Activated T-cell treated with anti-CD3 and anti-CD28 coated beads for 48 hours (primary cell): ENCODE measurements at regions not wholly inside any gene's neighbourhood (a gene's known extent, or its start where the extent isn't known, plus 50 kb on each side); places are given as distances from the start of the nearest gene placed in this dataset.

Experiments
- DNase-seq: peaks from one replicate; pipeline ENCODE4 v3.0.0-alpha.2; 2020; ENCODE audit warnings: low read depth

DNA sequence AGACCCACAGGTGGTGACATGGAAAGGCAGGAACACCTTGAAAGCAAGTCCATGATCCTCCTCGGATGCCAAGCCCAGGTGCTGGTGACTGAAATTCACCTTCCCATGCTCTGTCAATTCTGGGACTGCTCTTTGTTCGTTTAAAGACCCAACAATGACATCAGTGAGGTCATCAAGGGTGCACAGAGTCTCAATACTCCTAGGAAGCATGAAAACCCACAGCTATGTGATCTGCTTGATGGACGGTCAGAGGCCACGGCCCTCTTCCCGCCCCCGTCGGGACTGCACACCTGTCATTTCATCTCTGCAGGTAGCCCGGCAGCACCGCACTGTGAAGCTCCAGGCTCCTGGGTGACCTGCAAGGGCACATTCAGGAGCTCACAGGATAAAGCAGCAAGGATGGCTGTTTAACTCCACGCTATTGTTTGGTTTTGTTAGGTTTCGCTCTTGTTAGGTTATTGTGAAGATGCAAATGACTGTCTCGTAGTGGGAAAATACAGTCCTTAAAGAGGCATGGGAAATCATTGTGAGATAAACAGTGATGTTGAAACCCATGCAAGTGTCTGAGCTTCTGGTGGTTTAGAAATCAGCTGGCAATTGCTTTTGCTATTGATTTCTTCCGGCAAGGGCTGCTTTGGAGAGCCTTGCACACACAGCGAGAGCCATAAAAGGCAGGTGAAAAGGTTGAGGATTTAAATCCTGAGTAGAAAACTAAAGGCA lies 124.8 kb upstream of the AJAP1 start:
- DNase-seq = no peak

DNA sequence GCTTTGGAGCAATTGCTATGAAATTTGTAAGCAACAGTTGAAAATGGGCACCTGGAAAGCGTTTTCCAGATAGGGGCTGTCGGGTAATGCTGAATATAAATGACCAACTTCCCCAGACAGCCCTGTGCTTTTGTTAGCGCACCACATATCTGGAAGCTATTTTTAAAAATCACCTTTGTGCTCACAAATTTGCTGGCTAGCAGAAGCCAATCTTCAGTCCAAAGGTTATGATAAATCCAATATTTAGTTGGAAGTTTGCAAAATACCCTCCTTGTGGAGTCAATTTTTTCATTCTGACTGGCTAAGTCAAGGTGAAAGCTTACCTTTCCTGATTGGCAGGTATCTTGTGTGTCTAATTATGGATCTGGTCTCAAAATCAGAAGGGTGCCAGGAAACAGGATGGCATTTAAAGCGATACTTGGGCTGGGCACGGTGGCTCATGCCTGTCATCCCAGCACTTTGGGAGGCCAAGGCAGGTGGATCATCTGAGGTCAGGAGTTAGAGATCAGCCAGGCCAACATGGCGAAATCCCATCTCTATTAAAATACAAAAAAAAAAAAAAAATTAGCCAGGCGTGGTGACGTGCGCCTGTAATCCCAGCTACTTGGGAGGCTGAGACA lies 124.1 kb upstream of the AJAP1 start:
- no peak for DNase-seq

- DNase-seq = no peak
These were observed 122.6 kb upstream of the AJAP1 start for GRCh38 chr1:4531842-4532241.

DNA sequence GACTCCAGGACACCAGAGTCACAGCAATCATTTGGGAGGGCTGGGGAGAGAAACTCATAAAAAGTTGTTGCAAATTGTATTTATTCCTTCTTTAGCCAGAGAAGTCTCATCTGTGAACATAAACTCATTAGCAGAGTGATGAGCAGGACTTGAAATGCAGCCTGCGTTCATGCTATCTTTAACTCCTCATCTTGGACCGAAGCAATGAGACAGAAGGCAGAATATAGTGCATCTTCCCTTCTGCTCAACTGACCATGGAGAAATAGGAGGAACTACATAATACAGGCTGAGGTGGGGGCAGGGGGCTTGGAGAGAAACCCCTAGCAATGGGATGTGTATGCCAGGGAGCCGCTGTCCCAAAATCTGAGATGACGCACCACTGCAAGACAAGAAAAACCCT lies 121.8 kb upstream of the AJAP1 start:
- no peak for DNase-seq

DNA sequence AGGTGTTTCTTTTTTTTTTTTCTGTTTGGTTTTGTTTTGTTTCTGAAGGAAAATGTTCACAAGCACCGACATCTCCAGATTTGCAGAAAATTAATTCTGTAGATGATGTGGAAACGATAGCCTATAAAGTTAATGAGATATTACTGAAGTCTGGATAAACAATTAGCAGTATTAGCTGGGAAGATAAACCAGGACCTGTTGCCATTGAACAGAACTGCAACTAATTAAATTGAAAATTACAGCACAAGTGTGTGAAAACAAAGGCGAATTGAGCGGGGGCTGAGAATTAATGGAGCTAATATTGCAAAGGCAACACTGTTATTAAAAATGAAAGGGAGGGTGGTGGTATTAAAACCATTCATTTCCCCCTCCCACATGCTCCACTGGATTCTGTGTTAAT lies 107.5 kb upstream of the AJAP1 start:
- DNase-seq = no peak

GRCh38 chr1:4549930-4550329 lies 104.5 kb upstream of the AJAP1 start:
- DNase-seq = no peak

- DNase-seq = no peak
These were observed 103.5 kb upstream of the AJAP1 start for GRCh38 chr1:4550941-4551340.

GRCh38 chr1:4551706-4552105 lies 102.7 kb upstream of the AJAP1 start:
- DNase-seq = no peak

DNA sequence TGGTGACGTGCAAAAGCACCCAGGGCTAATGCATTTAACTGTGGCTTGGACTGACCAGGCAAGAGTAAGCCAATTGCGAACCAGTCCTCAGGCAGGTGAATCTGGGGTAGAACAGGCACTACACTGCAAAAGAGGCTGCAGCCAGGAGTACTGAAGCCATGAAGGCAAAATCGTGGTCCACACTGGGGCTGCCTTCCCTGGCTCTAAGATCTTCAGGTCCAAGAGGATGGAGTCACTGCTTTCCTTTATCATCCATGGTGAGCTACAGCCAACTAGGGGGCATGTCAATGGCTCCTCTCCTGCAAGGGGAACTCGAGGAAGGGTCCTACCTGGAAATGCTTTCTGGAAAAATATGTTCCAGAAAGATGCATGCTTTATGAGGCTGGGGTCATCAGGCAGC lies 100.6 kb upstream of the AJAP1 start:
- DNase-seq = no peak

DNA sequence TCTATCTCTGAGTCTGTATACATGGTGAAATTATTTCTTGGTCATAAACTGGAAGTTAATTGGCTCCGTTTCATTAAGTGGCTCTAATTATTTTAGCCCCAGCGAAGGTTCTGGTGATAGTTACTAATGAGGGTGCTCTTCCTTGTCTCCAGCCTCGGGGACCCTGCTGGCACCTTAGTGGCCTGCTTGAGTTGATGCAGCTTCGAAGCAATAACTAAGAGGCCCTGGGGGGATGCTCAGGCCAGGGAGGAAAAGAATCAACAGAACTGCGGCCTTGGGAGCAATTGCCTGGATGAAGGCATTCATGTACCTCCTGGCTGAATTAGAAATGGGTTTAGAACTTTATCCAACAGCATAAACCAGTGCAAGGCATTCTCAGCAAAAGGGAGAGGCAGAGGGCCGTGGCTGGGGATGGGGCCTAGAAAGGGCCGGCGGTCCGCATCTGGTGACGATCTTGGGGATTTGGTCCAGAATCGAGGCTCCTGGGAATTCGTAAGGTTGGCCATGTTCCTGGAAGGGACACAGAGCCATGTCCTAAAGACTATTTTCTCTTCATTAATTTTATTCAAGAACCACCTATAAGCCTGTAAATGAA lies 100.0 kb upstream of the AJAP1 start:
- no peak for DNase-seq

- no peak for DNase-seq
These were observed 96.5 kb upstream of the AJAP1 start for GRCh38 chr1:4557949-4558348.

GRCh38 chr1:4561205-4561604 lies 93.2 kb upstream of the AJAP1 start:
- DNase-seq = no peak

DNA sequence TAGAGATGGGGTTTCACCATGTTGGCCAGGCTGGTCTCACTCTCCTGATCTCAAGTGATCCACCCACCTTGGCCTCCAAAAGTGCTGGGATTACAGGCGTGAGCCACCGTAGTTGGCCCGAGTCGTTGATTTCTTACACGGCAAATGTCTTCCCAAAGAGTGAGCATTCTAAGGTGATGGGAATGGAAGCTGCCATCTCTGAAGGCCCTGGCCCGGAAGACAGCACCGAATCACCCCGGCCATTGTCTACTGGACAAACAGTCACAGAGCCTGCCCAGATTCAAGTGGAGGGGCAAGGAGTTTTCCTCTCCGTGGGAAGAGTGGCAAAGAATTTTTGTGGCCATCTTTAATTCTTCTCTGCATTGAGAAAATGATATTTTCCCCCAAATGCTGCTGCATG lies 92.1 kb upstream of the AJAP1 start:
- no peak for DNase-seq

DNA sequence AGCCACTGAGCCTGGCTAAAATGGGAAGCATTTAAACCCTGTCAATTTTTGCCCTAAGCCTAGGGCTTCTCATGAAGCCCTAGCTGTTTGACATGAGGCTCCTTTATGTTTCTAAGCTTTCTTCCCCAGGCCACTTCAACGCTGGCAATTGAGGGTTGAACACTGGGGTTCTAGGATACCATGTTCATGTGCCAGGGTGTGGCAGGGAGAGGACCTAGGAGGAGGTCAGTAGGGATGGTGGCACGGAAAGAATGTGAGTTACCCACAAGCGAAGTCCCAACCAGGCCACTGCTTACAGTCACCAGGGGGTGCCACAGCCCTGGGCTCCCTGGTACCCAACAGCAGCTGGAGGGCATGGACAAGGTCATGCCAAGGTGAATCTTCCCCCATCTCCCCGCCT lies 90.8 kb upstream of the AJAP1 start:
- no peak for DNase-seq

DNA sequence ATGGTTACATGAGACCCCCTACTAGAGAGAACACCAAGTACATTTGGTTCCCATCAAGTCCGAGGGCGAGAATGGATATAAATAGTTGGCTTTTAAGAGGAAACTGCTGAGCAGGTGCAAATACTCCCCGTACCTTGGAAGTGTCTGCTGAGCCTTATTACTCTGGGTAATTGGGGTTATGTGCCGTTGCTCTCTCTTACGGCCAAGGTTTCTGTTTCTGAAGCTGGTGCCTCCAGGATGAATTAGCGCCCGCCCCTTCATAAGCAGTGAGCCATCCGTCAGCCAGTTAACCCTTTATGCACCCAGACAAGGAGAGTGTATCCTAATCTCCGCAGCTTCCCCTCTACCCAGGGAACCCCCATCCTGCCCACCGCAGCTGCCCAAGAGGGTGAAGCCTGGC lies 90.4 kb upstream of the AJAP1 start:
- DNase-seq = no peak

- DNase-seq = no peak
These were observed 89.2 kb upstream of the AJAP1 start for GRCh38 chr1:4565166-4565565.

- DNase-seq = no peak
These were observed 88.5 kb upstream of the AJAP1 start for GRCh38 chr1:4565801-4566449.

GRCh38 chr1:4571263-4571662 lies 83.1 kb upstream of the AJAP1 start:
- DNase-seq = no peak

DNA sequence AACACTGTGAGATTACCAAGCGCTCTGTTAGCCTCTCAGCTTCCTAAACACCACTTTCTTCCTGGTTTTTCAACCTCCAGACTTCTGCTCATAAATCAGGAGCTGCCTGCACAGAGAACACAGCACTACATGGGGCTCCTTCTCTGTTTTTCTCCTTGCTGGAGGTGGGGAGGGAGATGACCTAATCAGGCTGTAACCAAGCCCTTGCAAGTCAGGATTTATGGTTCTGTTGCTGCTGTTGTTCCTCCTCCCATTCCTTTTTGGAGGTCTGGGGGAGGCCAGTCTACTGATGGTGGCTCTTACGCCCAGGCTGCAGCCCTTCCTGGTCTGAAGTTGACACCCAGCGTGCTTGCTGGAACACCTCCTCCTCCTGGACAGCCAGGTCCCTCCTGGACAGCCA lies 80.9 kb upstream of the AJAP1 start:
- DNase-seq = no peak

DNA sequence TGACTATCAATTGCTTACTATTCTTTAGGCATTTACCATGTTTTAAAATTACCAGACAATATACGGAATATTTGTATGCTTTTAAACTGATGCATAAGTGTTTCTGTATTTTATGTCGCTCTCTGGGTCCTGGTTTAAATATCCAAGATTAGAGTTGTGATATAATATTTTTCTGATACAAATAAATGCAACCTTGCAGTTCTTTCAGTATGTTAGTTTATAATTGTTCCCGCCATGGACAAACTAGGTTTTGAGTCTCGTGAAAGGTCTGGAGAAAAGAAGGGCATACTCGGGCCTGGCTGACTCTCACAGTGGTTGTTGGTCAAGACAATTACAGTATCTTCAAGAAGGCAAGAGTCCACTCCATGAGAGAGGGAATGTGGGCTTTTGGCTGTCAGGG lies 72.6 kb upstream of the AJAP1 start:
- DNase-seq = no peak

- DNase-seq = no peak
These were observed 70.0 kb upstream of the AJAP1 start for GRCh38 chr1:4584449-4584848.

DNA sequence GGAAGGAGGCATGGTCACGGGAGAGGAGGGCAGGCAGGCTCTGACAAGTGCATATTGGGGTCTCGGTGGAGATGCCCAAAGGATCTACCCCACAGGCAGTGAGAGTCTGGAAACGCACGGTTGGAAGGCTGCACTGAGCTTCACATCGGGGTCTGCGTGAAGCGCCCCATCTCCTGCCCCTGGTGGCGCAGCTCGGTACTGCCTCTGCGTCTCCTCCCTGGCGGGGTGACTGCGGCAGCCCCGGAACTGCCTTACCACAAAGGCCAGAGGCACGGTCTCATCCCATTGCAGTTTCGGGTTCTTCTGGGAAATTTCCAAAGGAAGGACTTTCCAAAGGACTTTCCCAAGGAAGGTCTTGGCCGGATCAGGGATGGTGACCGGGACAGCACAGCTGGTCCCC lies 69.2 kb upstream of the AJAP1 start:
- DNase-seq = peak; percentile 47

GRCh38 chr1:4585705-4586104 lies 68.7 kb upstream of the AJAP1 start:
- no peak for DNase-seq
